ENCODE measurements at regions not wholly inside any gene's neighbourhood (a gene's known extent, or its start where the extent isn't known, plus 50 kb on each side); places are given as distances from the start of the nearest gene placed in this dataset.

DNA sequence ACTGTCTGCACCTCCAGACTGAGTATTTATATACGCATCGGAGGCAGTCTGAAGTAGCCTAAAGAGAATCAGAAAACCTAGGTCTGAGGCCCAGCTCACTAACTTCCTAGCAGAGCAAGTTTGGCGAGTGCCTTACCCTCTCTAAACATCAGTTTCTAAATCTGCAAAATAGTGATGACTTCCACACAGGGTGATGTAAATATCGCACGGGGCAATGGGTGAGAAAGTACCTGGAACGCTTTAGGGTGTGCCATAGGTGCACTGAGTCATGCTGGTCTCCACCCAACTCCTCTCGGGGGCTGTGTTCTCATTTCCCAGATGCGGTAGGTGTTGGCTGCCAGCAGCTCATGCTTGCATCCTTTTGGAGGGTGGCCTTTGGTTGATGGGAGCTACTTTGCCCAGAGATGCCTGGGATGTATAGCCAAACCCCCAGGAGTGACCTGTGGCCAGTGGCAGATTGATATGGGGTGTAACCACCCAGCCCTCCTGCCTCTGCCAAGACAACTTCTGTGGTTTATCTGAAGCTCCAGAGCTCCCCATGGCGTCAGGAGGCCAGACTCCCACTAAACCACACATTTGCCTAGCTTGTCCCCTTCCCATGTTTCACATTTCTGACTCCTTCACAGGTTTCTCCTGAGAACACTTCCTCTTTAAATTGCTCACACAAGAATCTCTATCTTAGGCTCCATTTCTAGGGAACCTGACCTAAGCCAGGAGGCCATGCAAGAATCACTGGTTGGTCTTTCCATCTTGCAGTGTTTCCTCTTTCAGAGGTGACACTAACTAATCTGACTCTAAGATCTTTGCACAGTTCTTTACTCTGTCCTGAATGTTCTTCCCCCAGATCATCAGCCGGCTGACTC, 62.0 kb upstream of the TUNAR start:
- TF ChIP-seq, protein P1, sequence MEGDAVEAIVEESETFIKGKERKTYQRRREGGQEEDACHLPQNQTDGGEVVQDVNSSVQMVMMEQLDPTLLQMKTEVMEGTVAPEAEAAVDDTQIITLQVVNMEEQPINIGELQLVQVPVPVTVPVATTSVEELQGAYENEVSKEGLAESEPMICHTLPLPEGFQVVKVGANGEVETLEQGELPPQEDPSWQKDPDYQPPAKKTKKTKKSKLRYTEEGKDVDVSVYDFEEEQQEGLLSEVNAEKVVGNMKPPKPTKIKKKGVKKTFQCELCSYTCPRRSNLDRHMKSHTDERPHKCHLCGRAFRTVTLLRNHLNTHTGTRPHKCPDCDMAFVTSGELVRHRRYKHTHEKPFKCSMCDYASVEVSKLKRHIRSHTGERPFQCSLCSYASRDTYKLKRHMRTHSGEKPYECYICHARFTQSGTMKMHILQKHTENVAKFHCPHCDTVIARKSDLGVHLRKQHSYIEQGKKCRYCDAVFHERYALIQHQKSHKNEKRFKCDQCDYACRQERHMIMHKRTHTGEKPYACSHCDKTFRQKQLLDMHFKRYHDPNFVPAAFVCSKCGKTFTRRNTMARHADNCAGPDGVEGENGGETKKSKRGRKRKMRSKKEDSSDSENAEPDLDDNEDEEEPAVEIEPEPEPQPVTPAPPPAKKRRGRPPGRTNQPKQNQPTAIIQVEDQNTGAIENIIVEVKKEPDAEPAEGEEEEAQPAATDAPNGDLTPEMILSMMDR (IDR thresholded peaks at IDR 0.05) = no peak
- no peak for TF ChIP-seq EZH2 (IDR thresholded peaks at IDR 0.05; ENCODE audit: borderline replicate concordance, insufficient read depth, low read depth, low read length, poor library complexity, severe bottlenecking)
